Colonic mucosa (tissue), 4 donors: ENCODE measurements at regions not wholly inside any gene's neighbourhood (a gene's known extent, or its start where the extent isn't known, plus 50 kb on each side); places are given as distances from the start of the nearest gene placed in this dataset.
A peak's percentile ranks its signal among the peaks of the same experiment; 100 is the strongest.

ENCODE experiments used
- DNase-seq: peaks from one replicate; pipeline ENCODE4 v3.0.0-alpha.2; 2020
- H3K27ac ChIP-seq: fragments of 200-600 bp; one replicate; pipeline ENCODE4 v1.8.0; 2021
- H3K27me3 ChIP-seq: fragments of 200-600 bp; one replicate; pipeline ENCODE4 v1.8.0; 2021
- H3K36me3 ChIP-seq: fragments of 200-600 bp; one replicate; pipeline ENCODE4 v1.8.0; 2021
- H3K4me1 ChIP-seq: fragments of 200-600 bp; one replicate; pipeline ENCODE4 v1.8.0; 2021; ENCODE audit warnings: mild to moderate bottlenecking
- H3K4me3 ChIP-seq: fragments of 200-600 bp; one replicate; pipeline ENCODE4 v1.8.0; 2021
- H3K9ac ChIP-seq, 2 donors: one replicate each; pipeline ENCODE4 v1.7.0; 2013; ENCODE audit warnings: control low read depth in 2 of 2, low read depth in 2 of 2, low read length in 2 of 2
- H3K9me3 ChIP-seq: fragments of 200-600 bp; one replicate; pipeline ENCODE4 v1.8.0; 2021
- CTCF ChIP-seq: fragments of 200-600 bp; IDR thresholded peaks from one replicate; pipeline ENCODE4 v1.8.0; 2022; ENCODE audit warnings: antibody characterized with exemption, mild to moderate bottlenecking
- intact Hi-C: fragments of 100-400 bp; cut with DNase I; formaldehyde crosslinking; loops from one replicate; pipeline ENCODE4 v1.14.1; 2022
- donor health status: healthy.
- donor health status: DM: no; HTN: no; CAD: no.
- donor health status: DM: no; HTN: no; CAD: no.

GRCh38 chr5:68884883-68885282, 208.9 kb upstream of the SLC30A5 start:
- peak; percentile 29 for TF ChIP-seq CTCF
- no peaks in the 10 kb centered on the region for H3K36me3 ChIP-seq
- no peaks in the 10 kb centered on the region for H3K9me3 ChIP-seq
- no peak overlapping the region for H3K9ac ChIP-seq
- DNase-seq: no peak
- no peak overlapping the region for H3K27ac ChIP-seq
- no peaks in the 10 kb centered on the region for H3K4me1 ChIP-seq
- H3K4me3 ChIP-seq: no peak overlapping the region
- intact Hi-C loops: no loop called here
- H3K27me3 ChIP-seq: no peaks in the 10 kb centered on the region

- no peak for DNase-seq
- Histone ChIP-seq H3K9ac (no peak overlapping the region), H3K9me3 (no peaks in the 10 kb centered on the region), H3K27ac (no peak overlapping the region), H3K4me3 (no peak overlapping the region), H3K4me1 (no peaks in the 10 kb centered on the region), H3K27me3 (no peaks in the 10 kb centered on the region), H3K36me3 (no peaks in the 10 kb centered on the region)
- TF ChIP-seq CTCF: no peak
- intact Hi-C loops: no loop called here
Observed at GRCh38 chr5:68886814-68887213, 207.0 kb upstream of the SLC30A5 start.

GRCh38 chr5:68891718-68892117, 202.1 kb upstream of the SLC30A5 start:
- Histone ChIP-seq H3K36me3 (no peaks in the 10 kb centered on the region), H3K9ac (no peak overlapping the region), H3K9me3 (no peaks in the 10 kb centered on the region), H3K27me3 (no peaks in the 10 kb centered on the region), H3K27ac (no peak overlapping the region), H3K4me3 (no peak overlapping the region), H3K4me1 (no peaks in the 10 kb centered on the region)
- DNase-seq: no peak
- intact Hi-C loops: no loop called here
- TF ChIP-seq CTCF: no peak

GRCh38 chr5:68894673-68895072, 199.1 kb upstream of the SLC30A5 start:
- intact Hi-C loops: no loop called here
- no peak for TF ChIP-seq CTCF
- no peaks in the 10 kb centered on the region for H3K36me3 ChIP-seq

GRCh38 chr5:68898951-68899471, 194.8 kb upstream of the SLC30A5 start:
- Histone ChIP-seq H3K27ac (no peak overlapping the region), H3K36me3 (no peaks in the 10 kb centered on the region), H3K9ac (no peak overlapping the region), H3K4me3 (no peak overlapping the region), H3K9me3 (no peaks in the 10 kb centered on the region), H3K27me3 (no peaks in the 10 kb centered on the region), H3K4me1 (no peaks in the 10 kb centered on the region)
- no peak for TF ChIP-seq CTCF
- no peak for DNase-seq
- intact Hi-C loops: no loop called here

More at GRCh38 chr5:68894673-68895072, 199.1 kb upstream of the SLC30A5 start:
- DNase-seq: no peak
- H3K27me3 ChIP-seq: no peaks in the 10 kb centered on the region
- H3K4me1 ChIP-seq: no peaks in the 10 kb centered on the region
- no peaks in the 10 kb centered on the region for H3K9me3 ChIP-seq
- H3K27ac ChIP-seq: no peak overlapping the region
- no peak overlapping the region for H3K9ac ChIP-seq
- H3K4me3 ChIP-seq: no peak overlapping the region
